GM19455 (cell line): ENCODE measurements at regions not wholly inside any gene's neighbourhood (a gene's known extent, or its start where the extent isn't known, plus 50 kb on each side); places are given as distances from the start of the nearest gene placed in this dataset.

ENCODE experiments used
- ATAC-seq: cut with Tn5 transposase; IDR thresholded peaks from one replicate; pipeline ENCODE4 v1.9.1; 2021; ENCODE audit not compliant: unreplicated experiment

DNA sequence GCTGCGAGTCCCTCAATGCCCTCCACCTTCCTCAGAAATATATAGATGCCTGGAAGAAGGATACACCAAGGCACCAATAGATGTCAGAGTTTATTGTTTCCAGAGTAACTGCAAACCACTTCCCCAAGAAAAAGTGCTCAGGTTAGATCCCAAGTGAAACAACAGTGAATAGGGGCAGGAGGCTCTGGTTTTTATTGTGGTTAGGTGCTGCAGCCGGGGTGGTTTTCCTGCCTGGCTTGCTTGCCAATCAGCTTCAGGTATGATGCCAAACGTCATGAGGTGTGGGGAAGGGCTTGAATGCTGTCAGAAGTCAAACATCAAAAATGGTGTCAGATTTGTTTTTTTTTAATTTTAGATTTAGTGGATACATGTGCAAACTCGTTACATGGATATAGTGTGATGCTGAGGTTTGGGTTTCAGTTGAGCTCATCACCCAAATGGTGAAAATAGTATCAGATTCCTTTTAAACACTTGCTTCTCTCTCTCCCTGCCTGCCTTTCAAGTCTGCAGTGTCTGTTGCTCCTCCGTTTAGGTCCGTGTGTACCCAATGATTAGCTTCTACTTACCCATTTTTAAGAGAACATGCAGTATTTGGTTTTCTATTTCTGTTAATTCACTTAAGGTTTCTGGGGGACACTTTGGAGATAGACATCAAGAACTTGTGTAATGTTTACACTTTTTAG lies 1317.0 kb downstream of the MRPL39 start:
- ATAC-seq, result no peak

DNA sequence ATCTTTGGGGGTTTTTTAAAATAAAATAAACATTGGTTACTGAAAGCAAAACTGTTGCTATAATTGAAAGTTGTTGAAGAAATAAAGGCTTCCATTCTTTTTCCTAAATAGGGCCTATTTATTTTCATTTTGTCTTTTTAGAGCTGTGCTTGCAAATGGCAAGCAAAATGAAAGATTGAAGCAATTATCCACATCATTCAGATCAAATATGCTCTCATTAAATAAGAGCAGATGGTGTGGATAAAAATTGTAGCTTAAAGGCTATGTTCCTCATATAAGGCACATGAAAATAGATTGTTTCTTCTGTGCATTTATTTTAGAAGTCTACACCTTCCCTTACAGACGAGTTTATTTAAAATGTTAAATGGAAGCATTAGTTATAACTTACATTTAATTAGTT lies 1317.7 kb downstream of the MRPL39 start:
- no peak for ATAC-seq

DNA sequence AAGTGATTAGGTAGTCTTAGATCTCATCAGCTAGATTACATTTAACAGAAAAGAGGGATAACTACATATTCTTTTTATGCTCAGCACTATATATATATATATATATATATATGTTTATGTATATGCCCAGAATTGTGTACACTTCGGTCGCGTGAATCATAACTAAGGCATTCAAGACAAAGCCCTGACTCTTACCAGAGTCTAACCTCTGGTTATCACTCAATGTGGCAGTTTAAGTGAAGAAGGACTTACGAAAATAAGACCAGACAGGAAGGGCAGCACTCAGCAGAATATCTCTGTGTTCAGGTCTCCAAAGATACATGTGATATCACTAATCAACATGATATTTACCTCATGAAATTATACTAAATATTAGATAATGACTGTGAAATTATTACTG lies 1326.7 kb downstream of the MRPL39 start:
- no peak for ATAC-seq

DNA sequence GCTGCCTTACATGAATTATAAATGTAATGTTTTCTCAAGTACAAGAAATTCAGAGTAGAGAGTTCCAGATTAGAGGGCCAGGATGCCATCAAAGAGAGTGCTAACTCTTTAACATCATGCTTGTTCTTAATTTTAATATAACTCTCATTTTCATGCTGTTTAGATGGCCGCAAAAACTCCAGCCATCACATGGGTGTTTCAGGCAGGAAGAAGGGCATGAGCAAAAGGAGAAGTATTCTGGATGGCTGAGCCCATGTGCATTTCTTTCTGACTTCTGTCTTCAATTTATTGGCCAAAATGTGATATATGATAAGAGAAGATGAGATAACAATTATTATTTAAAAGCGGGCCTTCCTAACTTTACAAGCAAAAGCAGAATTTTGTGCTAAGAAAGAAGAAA lies 1328.6 kb downstream of the MRPL39 start:
- no peak for ATAC-seq

DNA sequence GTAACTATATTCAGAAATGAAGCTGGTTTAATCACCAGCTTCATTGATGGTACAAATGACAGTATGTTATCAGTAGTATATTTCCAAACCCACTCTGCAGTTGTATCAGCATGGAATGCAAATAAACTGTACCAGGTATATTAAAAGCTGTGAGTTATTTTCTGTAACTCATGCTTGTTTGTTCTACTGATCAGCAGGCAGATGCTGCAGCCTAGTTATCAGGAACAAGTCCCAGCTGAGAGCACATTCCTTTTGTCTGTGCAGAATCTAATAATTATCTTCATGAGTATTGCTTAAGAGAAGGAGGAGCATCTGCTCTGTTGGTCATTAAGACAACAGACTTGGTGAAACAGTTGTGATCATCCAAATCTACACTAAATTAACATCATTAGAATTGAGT lies 1331.1 kb downstream of the MRPL39 start:
- ATAC-seq, result no peak

DNA sequence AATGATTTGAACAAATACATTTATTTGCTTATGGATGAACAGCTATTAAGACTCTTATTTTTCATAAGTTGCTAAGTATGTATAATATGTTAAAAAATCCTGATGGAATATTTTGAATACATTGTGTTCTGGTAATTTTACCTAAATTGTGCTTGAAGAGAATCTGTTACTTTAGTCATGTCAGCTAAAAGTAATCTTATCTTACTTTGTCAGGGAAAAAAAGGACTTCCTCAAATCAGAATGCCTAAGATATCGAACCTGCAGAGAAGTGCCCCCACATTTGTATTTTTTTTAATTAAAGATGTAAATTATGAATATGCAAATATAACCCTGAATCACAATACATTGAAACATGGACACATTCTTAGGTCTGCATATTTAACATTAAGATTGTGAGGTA lies 1331.7 kb downstream of the MRPL39 start:
- ATAC-seq, result no peak

DNA sequence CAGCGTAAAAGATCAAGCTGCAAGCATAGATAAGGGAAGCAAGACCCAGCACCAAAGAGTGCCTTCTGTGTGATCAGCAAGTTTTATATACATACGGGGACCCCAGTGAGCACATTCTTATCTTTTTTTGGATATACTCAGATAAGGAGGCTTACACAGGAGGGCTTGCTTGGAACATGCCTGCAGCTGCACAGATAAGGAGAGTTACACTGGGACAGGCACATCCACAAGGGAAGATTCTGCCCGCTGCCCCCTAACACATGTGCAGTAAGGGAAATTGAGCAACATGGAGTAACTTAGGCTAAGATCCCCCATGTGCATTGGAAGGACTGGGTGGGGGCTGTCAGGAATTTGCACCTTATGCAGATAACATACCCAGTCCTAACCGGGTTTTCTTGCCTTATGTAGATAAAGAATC lies 1334.8 kb downstream of the MRPL39 start:
- ATAC-seq, result no peak

DNA sequence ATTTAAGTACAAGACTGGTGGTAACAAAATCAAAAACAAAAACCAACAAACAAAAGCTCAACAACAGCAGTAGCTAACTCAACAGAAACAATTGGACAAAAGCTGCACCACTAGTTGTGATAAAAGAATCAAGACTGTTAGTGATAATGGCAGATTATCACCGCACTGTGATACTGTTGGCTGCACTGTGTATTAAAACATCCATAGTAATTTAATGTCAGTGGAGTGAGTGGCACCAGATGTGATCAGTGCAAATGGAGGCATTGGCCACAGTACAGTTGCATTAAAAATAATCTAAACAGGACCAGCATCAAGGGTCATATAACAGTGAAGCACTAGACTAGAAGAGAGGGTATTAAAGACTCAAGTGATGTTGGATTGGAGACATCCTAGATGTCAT lies 1341.3 kb downstream of the MRPL39 start:
- no peak for ATAC-seq

DNA sequence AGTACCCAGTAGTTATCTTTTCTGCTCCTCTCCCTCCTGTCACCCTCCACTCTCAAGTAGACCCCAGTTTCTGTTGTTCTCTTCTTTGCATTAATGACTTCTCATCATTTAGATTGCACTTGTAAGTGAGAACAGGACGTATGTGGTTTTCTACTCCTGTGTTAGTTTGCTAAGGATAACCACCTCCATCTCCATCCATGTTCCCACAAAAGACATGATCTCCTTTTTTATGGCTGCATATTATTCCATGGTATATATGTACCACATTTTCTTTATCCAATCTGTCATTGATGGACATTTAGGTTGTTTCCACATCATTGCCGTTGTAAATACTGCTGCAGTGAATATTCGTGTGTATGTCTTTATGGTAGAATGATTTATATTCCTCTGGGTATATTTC lies 1346.5 kb downstream of the MRPL39 start:
- ATAC-seq, result no peak

DNA sequence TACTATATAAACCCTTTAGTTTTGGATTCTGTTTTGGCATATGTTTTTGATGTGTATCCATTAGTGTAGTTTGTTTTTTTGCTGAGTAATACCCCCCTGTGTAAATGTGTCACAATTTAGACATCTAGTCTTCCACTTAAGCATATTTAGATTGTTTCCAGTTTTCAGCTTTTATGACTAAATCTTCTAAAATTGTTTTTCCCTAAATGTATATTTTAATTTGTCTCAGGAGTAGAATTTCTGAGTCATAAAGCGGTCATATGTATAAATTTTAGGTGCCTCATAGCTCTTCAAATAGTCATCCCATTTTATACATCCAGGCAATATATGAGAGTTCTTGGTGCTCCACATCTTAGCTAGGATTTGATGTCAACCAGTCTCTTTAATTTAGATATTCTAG lies 1348.0 kb downstream of the MRPL39 start:
- no peak for ATAC-seq

DNA sequence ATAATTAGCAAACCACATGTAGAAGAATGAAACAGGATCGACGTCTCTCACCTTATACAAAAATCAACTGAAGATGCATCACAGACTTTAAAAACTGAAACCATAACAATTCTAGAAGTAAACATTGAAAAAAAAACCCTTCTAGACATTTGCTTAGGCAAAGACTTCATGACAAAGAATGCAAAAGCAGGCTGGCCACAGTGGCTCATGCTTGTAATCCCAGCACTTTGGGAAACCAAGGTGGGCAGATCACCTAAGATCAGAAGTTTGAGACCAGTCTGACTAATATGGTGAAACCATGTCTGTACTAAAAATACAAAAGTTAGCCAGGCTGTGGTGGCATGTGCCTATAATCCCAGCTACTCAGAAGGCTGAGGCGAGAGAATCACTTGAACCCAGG lies 1351.7 kb downstream of the MRPL39 start:
- ATAC-seq, result no peak

DNA sequence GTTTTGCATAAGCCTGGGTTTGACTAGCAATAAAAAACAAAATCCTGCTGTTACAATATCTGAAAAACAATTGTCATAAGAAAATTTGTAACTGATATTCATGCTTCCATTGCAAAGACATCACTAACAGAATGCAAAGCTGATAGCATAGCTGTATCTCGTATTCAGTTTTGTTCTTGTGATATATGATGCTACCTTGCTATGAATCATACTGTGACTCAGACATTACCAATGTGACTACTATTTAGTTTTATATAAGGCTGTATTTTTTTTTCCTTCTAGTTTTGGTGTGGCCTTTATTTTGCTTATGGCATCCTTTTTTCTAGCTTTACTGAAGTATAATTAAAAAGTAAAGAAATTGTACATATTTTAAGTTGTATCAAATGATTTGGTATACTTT lies 1381.8 kb downstream of the MRPL39 start:
- ATAC-seq, result no peak

DNA sequence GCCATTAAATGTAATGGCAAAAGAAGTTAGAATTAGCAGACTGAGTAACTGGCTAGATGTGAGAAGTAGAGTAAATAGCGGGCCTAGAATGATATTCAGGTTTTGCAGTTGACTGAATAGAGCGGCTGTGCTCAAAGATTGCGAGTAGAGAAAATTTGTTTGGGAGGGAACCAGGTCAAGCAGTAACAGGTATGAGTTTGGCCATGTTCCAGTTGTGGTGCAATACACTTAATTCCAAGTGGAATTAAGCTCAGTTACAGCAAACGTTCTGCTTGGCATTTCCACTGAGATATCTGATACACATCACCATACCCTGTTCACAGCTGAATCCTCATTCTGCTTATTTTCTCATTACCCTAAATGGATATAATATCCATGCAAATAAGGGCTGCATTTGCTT lies 1382.9 kb downstream of the MRPL39 start:
- ATAC-seq, result no peak

DNA sequence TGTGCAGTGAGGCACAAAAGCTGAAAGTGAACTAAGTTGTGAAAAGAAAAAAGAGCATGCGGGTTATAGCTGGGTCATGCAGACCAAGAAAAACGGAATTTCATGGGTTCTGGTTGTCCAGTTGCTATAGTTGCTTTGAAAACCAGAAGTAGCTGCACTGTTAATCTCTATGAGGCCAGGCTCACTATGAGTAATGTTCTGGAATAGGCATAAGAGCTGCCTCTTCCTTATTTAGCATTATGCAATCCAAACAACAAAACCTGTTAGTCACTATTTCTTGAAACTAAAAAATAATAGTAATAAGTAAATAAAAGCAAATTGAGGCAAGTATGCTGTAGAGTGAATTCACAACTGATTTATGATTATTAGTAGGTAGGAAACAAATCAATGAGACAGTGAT lies 1383.7 kb downstream of the MRPL39 start:
- ATAC-seq, result no peak

DNA sequence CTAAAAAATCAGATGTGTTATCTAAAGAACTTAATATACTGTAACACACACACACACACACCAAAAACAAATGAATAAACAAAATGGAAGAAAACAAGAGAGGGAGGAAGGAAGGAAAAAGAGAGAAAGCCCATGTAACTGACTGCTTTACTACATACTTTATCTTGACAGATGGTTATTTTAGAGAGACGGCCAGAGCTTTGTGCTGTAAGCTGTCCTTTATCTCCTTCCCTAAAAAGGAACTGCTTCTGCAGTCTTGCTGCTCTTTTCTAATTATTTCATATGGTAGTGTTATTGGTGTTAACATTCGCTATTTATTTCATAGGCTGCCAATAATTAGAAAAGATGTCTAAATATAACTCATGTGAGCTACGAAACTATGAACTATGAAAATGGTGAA lies 1384.6 kb downstream of the MRPL39 start:
- ATAC-seq, result no peak

DNA sequence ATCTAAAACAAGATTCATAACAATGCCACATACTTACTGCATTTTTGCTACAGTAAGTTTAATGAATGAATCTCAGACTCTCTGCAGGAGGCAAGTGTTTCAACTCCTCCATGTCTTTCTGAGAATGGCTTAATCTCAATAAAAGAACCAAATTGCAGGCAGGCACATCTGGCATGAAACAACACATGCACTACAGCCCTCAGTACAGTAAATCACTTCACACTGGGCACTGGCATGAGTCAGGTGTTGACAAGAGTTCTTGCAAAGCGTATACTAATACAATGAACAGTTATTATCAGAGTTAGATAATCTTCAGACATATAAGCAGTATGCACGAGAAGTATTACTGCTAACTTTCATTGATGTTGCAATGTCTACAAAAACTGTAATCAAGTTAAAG lies 1386.8 kb downstream of the MRPL39 start:
- ATAC-seq, result no peak

DNA sequence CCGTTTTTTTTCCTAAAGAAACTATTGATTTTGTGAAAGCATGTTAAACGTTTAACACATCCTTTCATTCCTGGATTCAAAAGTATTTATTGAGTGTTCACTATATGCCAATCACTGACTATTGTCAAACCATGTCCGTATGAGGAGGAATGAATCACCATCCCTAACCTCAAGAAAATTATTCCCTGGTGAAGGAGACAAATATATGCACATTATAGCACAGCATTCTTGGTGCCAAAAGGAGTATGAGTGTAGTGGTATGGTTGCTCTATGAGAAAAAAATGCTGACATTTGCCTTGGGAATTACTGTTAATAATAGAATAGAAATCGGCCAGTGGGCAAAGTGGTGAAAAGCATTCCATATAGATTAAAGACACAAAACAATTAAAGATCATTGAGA lies 1390.1 kb downstream of the MRPL39 start:
- no peak for ATAC-seq

DNA sequence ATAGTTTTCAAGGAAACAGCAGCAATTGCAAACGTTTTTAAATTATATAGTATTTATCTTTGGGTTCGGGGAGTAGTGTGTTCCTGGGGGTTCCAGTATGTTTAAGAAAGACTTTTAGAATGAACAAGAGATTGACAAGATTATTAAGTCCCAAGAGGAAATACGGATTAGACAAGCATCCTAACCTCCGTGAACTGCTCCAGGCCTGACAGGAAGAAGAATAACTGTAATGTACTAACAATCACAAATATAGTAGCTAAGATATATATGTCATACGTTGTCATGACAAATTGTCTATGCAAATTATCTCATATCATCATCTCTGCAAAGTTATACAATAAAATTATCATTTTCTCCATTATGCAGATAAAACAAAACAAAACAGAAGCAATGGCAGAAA lies 1397.2 kb downstream of the MRPL39 start:
- no peak for ATAC-seq

DNA sequence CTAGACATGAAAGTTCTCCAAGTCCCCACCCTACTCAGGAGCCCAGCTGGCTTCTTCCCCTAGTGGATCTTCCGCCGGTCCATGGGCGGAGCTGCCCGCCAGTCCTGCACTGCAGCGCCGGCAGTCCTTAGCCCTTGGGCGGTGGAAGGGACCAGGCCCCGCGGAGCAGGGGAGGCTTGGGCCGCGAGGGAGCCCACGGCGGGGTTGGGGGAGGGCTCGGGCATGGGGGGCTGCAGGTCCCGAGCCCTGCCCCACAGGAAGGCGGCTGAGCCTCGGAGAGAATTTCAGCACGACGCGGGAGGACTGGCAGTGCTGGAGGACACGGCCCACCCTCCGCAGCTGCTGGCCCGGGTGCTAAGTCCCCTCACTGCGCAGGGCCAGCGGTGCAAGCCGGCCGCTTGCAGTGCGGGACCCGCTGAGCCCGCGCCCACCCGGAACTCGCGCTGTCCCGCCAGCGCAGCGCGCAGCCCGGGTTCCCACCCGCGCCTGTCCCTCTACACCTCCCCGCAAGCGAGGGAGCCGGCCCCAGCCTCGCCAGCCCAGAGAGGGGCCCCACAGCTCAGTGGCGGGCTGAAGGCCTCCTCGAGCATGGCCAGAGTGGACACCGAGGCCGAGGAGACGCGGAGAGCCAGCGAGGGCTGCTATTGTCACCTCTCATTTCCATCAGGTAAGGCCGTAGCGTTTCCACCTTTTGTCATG lies 1398.6 kb downstream of the MRPL39 start:
- ATAC-seq, result no peak

DNA sequence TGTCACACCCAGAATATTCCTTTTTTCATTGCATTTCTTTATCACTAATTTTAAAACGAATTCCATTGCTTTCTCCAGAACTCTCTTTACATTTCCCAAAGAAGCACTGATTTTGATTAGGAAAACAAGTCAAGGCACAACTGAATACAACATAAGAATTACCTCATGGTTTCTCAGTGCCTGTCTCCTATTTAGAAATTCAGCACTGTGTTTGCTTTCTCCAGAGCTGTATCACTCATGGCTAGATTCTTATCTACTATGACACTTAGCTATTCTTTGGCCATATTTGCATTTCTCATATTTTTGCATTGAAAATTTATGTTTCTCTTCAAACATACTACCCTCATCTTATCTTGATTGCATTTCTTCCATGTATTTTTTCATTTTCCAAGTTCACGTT lies 1402.0 kb downstream of the MRPL39 start:
- ATAC-seq, result no peak

DNA sequence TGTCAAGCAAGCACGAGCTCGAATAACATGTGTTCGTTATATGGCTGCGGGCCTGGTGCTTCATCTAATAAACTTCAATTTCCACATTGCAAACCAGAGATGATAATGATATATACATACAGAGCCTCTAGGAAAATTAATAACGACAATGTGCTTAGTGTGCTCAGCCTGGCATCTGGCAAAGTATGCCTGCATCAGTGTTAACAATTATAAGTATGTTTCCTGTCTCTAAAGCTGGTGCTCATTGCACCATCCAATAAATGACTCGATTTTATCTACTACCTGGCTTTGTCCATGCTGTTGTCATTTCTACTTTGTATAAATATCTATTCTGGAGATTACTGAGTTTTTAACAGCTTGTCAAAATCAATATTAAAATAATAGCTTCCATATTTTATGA lies 1402.6 kb downstream of the MRPL39 start:
- no peak for ATAC-seq

DNA sequence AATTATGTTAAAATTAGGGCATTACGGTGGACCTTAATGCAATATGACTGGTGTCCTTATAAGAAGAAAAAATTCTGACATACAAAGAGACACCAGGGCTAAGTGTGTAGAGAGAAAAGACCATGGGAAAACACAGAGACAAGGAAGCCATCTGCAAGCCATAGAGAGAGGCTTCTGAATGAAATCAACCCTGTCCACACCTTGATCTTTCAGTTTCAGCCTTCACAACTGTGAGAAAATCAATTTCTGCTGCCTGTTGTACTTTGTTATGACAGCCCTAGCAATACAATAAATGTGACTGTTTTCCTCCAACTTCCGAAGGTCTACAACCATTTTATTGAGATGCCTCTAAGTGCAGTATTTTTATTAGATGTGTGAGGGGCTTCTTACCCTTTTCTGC lies 1407.2 kb downstream of the MRPL39 start:
- no peak for ATAC-seq

DNA sequence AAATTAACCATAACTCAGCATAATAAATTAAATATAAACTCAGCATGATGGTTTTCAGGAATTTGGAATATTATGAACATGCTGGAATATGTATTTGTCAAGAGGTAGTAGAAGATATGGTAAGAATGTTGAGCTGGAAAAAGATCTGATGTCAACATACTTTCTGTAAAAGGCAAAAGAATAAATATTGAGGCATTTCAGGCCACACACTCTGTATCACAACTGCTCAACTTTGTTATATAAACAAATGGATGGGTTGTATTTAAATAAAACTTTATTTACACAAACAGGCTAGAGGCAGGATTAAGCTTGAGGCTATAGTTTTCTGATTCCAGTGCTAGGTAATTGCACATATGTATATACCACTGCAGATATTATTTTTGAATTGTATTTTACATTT lies 1409.4 kb downstream of the MRPL39 start:
- no peak for ATAC-seq
